ENCODE measurements at regions not wholly inside any gene's neighbourhood (a gene's known extent, or its start where the extent isn't known, plus 50 kb on each side); places are given as distances from the start of the nearest gene placed in this dataset.
"Not testable (repeated sequence)": the region's sequence is repeated elsewhere in the genome, so short reads cannot be mapped to it uniquely, and the experiment has no call there.

GRCh38 chr7:156049366-156049765, 237.1 kb upstream of the SHH start:
- DNase-seq = no peak

- no peak for DNase-seq
Observed at GRCh38 chr7:156046031-156046560, 233.8 kb upstream of the SHH start.

- DNase-seq = no peak
Observed at GRCh38 chr7:156043416-156044178, 231.3 kb upstream of the SHH start.

GRCh38 chr7:156041398-156041797, 229.1 kb upstream of the SHH start:
- no peak for DNase-seq

- no peak for DNase-seq
Observed at GRCh38 chr7:156039971-156040677, 227.9 kb upstream of the SHH start.

- DNase-seq = no peak
Observed at GRCh38 chr7:156039194-156039593, 226.9 kb upstream of the SHH start.

- no peak for DNase-seq
Observed at GRCh38 chr7:156038345-156038744, 226.1 kb upstream of the SHH start.

GRCh38 chr7:156036153-156036552, 223.9 kb upstream of the SHH start:
- no peak for DNase-seq

GRCh38 chr7:156035387-156035786, 223.1 kb upstream of the SHH start:
- DNase-seq = not testable (repeated sequence)

GRCh38 chr7:156034397-156034796, 222.1 kb upstream of the SHH start:
- DNase-seq = no peak

GRCh38 chr7:156032973-156033372, 220.7 kb upstream of the SHH start:
- DNase-seq = no peak

GRCh38 chr7:156031679-156032478, 219.6 kb upstream of the SHH start:
- DNase-seq = no peak

GRCh38 chr7:156029460-156030007, 217.3 kb upstream of the SHH start:
- DNase-seq = no peak

GRCh38 chr7:156028521-156028920, 216.3 kb upstream of the SHH start:
- DNase-seq = no peak

GRCh38 chr7:156027821-156028220, 215.6 kb upstream of the SHH start:
- DNase-seq = no peak

- DNase-seq = no peak
Observed at GRCh38 chr7:156026603-156027002, 214.3 kb upstream of the SHH start.

- DNase-seq = no peak
Observed at GRCh38 chr7:156026076-156026600, 213.9 kb upstream of the SHH start.

GRCh38 chr7:156025675-156026074, 213.4 kb upstream of the SHH start:
- no peak for DNase-seq

- DNase-seq = no peak
Observed at GRCh38 chr7:156024201-156024600, 211.9 kb upstream of the SHH start.

- DNase-seq = no peak
Observed at GRCh38 chr7:156022483-156023459, 210.5 kb upstream of the SHH start.

- DNase-seq = no peak
Observed at GRCh38 chr7:156021471-156021870, 209.2 kb upstream of the SHH start.

GRCh38 chr7:156020566-156020965, 208.3 kb upstream of the SHH start:
- no peak for DNase-seq

Measured in NCI-H446 (cell line).